Lower lobe of right lung (tissue), 2 donors: ENCODE measurements at regions not wholly inside any gene's neighbourhood (a gene's known extent, or its start where the extent isn't known, plus 50 kb on each side); places are given as distances from the start of the nearest gene placed in this dataset.
A peak's percentile ranks its signal among the peaks of the same experiment; 100 is the strongest.

Experiments used
- ATAC-seq, 2 donors: fragments of 200-7000 bp; cut with Tn5 transposase; one replicate each; pipeline ENCODE4 v1.9.1; 2020 to 2022; ENCODE audit warnings: mild to moderate bottlenecking in 2 of 2, moderate library complexity in 2 of 2
- DNase-seq: peaks from one replicate; pipeline ENCODE4 v3.0.0-alpha.2; 2020
- H3K27ac ChIP-seq: fragments of 200-600 bp; one replicate; pipeline ENCODE4 v1.8.0; 2022
- H3K27me3 ChIP-seq: fragments of 200-600 bp; one replicate; pipeline ENCODE4 v1.8.0; 2022; ENCODE audit warnings: low read depth
- H3K36me3 ChIP-seq: fragments of 200-600 bp; one replicate; pipeline ENCODE4 v1.8.0; 2022; ENCODE audit warnings: mild to moderate bottlenecking
- H3K4me1 ChIP-seq: fragments of 200-600 bp; one replicate; pipeline ENCODE4 v1.8.0; 2022
- H3K4me3 ChIP-seq: fragments of 200-600 bp; one replicate; pipeline ENCODE4 v1.8.0; 2022; ENCODE audit warnings: mild to moderate bottlenecking
- H3K9me3 ChIP-seq: fragments of 200-600 bp; one replicate; pipeline ENCODE4 v1.8.0; 2022
- intact Hi-C: fragments of 100-400 bp; cut with DNase I; formaldehyde crosslinking; loops from one replicate; pipeline ENCODE4 v1.11.0; 2022
- TF ChIP-seq, protein P1 (sequence below): fragments of 200-600 bp; IDR thresholded peaks from one replicate; pipeline ENCODE4 v1.8.0; 2022; ENCODE audit warnings: antibody characterized with exemption, mild to moderate bottlenecking
- donor health status: DM: no; HTN: yes; CAD: no; lungs with severe emphysema.

DNA sequence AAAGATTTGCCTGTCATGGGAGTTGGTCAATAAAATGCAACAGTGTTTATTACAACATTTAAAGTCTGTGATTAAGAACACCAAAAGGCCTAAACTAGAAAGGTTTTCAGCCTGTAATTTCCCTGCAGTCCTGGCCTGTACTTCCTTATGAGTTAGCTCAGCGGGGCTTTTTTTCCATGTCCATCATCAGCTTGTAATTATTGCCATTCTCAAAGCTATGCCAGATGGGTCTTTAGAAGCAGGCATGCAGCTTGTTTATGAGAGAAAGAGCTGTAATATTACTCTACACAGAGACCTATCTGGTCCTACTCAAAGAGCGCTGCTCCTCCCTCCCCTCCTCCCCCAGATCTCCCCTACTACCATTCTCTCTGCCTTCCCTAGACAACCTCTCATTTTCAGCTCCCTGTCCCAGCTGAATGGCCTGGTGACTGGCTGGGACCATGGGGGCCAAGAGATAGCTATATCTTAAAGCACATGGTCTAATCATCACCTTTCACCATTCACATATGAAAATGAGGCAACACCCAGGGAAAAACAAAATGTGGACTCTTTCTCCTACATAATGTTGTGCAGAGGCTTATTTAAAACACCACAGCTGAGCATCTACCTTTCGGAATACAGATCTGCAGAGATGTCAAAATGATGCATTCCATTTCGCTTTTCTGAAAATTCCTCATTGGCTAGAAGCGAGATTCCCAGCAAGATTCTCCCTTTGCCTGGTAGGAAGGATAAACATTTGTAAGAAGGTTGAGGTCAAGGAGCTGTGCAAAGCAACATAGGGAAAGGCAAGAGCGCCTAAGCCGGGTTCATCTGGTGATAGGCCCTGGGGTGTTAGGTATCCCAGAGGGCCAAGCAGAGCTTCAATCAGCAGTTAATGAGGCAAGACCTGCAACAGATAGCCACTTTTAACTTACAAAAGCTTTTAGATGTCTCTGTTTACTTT lies 209.7 kb upstream of the CDKN3 start:
- TF ChIP-seq, protein P1, sequence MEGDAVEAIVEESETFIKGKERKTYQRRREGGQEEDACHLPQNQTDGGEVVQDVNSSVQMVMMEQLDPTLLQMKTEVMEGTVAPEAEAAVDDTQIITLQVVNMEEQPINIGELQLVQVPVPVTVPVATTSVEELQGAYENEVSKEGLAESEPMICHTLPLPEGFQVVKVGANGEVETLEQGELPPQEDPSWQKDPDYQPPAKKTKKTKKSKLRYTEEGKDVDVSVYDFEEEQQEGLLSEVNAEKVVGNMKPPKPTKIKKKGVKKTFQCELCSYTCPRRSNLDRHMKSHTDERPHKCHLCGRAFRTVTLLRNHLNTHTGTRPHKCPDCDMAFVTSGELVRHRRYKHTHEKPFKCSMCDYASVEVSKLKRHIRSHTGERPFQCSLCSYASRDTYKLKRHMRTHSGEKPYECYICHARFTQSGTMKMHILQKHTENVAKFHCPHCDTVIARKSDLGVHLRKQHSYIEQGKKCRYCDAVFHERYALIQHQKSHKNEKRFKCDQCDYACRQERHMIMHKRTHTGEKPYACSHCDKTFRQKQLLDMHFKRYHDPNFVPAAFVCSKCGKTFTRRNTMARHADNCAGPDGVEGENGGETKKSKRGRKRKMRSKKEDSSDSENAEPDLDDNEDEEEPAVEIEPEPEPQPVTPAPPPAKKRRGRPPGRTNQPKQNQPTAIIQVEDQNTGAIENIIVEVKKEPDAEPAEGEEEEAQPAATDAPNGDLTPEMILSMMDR, result no peak
- Histone ChIP-seq H3K27me3 (no peaks in the 10 kb centered on the region), H3K4me3 (no peak overlapping the region), H3K4me1 (peaks cover 7% of the 10 kb centered on the region), H3K36me3 (no peaks in the 10 kb centered on the region), H3K9me3 (no peaks in the 10 kb centered on the region), H3K27ac (no peak overlapping the region)
- no peak for DNase-seq
- intact Hi-C loops, result no loop called here
- no peak for ATAC-seq

DNA sequence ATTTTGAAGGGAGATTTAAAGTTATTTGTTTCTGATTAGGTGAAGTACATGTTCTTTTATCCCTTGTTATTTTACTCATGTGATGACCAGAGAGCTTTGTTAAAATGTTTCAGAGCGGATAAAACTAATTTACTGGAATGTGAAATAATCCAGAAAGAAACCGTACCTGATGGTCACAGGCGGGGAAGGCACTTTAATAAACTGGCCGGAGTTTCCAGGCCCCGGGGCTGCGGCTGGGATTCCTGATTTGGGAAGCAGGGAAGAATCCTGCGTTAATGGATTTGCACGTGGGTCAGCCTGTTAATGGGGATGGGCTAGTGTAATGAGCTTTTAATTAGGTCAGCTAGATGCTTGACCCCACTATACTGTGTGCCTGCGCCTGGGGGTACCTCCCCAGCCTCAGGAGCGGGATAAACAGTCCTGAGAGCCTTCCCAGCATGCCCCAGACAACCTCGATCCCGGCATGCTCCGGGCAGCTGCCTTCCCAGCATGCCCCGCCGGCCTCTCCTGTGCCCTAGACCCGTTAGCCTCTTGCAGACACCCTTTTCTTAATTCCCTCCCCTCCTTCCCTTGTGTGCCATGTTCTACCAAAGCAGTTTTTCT lies 208.6 kb upstream of the CDKN3 start:
- Histone ChIP-seq H3K4me3 (no peak overlapping the region), H3K27me3 (no peaks in the 10 kb centered on the region), H3K36me3 (no peaks in the 10 kb centered on the region), H3K9me3 (no peaks in the 10 kb centered on the region), H3K4me1 (peaks cover 7% of the 10 kb centered on the region), H3K27ac (no peak overlapping the region)
- no peak for DNase-seq
- intact Hi-C loops, result no loop called here
- TF ChIP-seq, protein P1, result no peak
- no peak for ATAC-seq

DNA sequence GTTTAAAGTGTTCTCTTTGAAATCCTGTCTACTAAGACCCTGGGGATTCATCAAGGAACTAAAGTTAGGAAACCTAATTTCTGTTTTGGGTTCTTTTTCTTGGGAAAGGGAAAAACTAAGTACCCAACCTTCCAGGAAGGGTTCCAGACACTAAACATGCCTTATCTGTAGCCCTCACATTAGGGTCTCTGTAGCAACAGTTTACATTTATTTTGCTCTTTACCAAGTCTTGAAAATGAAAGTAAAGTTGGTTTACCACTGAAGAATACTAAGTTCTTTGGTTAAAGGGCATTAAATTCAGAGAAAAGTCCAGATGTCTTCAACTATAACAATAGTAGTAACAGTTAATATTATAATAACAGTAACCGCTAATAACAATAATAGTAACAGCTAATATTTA lies 207.5 kb upstream of the CDKN3 start:
- TF ChIP-seq, protein P1, result no peak
- Histone ChIP-seq H3K4me1 (peaks cover 7% of the 10 kb centered on the region), H3K9me3 (no peaks in the 10 kb centered on the region), H3K27me3 (no peaks in the 10 kb centered on the region), H3K4me3 (no peak overlapping the region), H3K27ac (peak overlapping the region; percentile 5), H3K36me3 (no peaks in the 10 kb centered on the region)
- DNase-seq, result no peak
- ATAC-seq, result no peak
- intact Hi-C loops, result no loop called here

DNA sequence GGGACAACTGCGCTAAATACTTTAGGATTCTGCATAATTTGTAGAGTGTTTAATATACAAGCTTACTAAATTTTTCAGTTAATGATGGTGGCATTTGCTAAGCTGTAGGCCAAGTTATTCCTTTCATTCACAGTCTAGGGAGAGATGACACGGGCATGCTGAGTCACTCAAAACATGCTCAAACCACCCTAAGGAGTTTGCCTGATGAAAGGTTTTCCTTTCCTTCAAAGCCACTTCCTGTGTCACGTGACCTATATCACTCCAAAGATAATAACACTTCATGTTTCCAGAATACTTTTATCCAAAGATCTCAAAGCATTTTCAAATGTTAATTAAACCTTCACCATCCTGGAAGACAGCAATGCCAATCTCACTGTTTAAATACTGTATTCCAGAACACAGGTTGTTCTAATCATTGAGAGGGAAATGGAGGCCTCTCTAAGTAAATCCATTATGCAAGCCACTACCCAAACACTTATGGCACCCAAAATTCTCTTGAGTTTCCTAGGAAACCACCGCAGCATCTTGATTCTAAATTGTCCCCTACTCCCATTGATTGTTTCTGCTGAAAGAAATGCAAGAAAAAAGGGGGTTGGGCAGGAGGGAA lies 207.0 kb upstream of the CDKN3 start:
- Histone ChIP-seq H3K4me3 (no peak overlapping the region), H3K27ac (peak overlapping the region; percentile 5), H3K9me3 (no peaks in the 10 kb centered on the region), H3K36me3 (no peaks in the 10 kb centered on the region), H3K4me1 (peaks cover 7% of the 10 kb centered on the region), H3K27me3 (no peaks in the 10 kb centered on the region)
- ATAC-seq (peak; percentile 78 to 89), DNase-seq (no peak)
- intact Hi-C loops, result no loop called here
- TF ChIP-seq, protein P1, result no peak

DNA sequence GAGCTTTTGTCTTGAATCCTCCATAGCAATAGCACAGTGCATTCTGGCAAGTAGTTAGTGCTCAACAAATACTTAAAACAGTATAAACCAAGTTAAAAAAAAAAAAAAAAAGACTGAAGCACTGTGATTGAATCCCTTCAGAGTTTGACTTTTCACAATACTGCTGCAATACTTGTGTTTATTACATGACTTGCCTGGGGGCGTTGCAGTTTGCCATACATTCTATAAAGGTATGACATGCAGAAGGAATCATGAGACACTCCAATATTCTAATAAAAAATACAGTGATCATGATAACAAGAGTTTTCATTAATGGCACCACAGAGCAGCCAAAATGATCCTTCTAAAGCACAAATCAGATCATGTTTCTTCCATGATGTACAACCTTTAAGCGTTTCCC lies 205.0 kb upstream of the CDKN3 start:
- intact Hi-C loops, result no loop called here

More for the DNA sequence above, 205.0 kb upstream of the CDKN3 start:
- H3K36me3 ChIP-seq, result no peaks in the 10 kb centered on the region
- H3K27ac ChIP-seq, result no peak overlapping the region
- no peak overlapping the region for H3K4me3 ChIP-seq
- no peak for ATAC-seq
- no peaks in the 10 kb centered on the region for H3K27me3 ChIP-seq
- peaks cover 7% of the 10 kb centered on the region for H3K4me1 ChIP-seq
- no peaks in the 10 kb centered on the region for H3K9me3 ChIP-seq
- no peak for DNase-seq
- TF ChIP-seq, protein P1, result no peak
